ENCODE measurements at regions not wholly inside any gene's neighbourhood (a gene's known extent, or its start where the extent isn't known, plus 50 kb on each side); places are given as distances from the start of the nearest gene placed in this dataset.

DNA sequence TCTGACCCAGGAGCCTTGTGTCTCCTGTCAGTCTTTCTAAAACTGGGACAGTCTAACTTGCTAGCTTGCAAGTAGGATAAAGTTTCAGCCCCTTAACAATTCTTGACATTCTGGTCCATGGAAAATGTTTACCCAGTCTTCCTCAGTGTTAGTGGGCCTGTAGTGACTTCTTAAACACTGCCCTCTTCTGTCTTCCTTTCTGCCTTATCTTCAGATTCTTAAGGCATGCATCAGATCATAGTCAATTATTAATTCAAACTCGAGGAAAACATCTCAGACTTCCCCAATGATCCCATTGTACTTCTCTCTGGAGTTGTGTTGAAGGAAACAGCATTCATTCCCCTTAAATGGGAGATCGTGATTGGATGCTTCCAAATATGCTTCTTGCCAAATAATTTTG is 1199.8 kb downstream of the DTWD2 start:
- no peaks in the 10 kb centered on the region for H3K27me3 Mint-ChIP-seq
- H3K4me3 Mint-ChIP-seq, result no peak overlapping the region
- intact Hi-C loops (cut with micrococcal nuclease), result no loop called here
- no peaks in the 10 kb centered on the region for H3K4me1 Mint-ChIP-seq
- H3K36me3 Mint-ChIP-seq (ENCODE audit: low read depth), result no peaks in the 10 kb centered on the region
- no peak overlapping the region for H3K27ac Mint-ChIP-seq
- no peak for DNase-seq
- no peaks in the 10 kb centered on the region for H3K9me3 Mint-ChIP-seq

DNA sequence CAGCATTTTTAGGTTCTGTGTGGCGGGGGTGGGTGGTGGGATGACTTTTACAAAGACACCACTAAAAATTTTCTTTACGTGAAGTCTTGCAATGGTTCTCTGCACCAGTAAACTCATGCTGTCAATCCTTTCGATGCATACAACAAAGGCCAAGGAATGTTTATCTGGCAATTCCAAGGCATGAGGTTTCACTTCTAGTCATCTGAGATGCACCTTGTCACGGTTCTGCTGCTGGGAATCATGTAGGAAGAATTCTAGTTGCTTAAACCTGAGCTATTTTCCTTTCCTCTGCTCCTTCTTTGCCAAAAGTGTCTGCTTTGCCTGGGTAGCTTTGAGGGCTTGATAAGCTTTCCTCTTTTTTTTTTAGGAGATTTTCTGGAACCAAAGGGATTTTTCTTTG is 1204.5 kb upstream of the SEMA6A start:
- no peak overlapping the region for H3K27ac Mint-ChIP-seq
- H3K36me3 Mint-ChIP-seq (ENCODE audit: low read depth), result no peaks in the 10 kb centered on the region
- H3K27me3 Mint-ChIP-seq, result no peaks in the 10 kb centered on the region
- no peak for DNase-seq
- H3K4me3 Mint-ChIP-seq, result no peak overlapping the region
- intact Hi-C loops (cut with micrococcal nuclease), result no loop called here
- H3K4me1 Mint-ChIP-seq, result no peaks in the 10 kb centered on the region
- peaks cover 12% of the 10 kb centered on the region for H3K9me3 Mint-ChIP-seq

DNA sequence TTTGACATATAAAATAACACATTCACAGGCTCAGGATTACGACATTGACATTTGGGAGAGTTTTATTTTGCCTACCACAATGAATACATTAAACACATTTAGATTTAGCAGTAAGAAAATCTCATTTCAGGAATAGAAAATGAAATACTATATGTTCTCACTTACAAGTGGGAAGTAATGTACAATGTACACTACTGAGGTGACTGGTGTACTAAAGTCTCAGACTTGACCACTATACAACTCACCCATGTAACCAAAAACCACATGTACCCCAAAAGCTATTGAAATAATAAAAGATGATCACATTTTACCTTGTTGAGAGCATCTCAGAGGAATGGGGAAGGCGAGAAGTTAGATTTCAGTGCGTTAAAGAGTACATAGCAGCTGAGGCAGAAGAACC is 1202.4 kb upstream of the SEMA6A start:
- H3K4me3 Mint-ChIP-seq, result no peak overlapping the region
- DNase-seq, result no peak
- no peak overlapping the region for H3K27ac Mint-ChIP-seq
- intact Hi-C loops (cut with micrococcal nuclease), result no loop called here
- H3K36me3 Mint-ChIP-seq (ENCODE audit: low read depth), result no peaks in the 10 kb centered on the region
- H3K27me3 Mint-ChIP-seq, result no peaks in the 10 kb centered on the region
- H3K9me3 Mint-ChIP-seq, result peaks cover 12% of the 10 kb centered on the region
- no peaks in the 10 kb centered on the region for H3K4me1 Mint-ChIP-seq

DNA sequence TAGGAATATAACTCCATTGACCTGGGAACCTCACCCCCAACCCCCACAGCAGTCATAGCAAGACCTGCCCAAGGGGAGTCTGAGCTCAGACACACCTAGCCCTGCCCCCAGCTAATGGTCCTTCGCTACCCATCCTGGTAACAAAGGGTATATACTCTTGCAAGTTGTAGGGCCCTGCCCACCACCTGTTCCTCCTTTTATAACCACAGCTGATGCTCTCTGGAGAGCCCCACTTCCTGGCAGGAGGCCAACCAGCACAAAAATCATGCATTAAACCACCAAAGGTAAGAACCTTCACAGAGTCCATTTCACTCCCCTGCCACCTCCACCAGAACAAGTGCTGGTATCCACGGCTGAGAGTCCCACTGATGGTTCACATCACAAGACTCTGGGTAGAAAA is 1195.3 kb upstream of the SEMA6A start:
- H3K27me3 Mint-ChIP-seq, result no peaks in the 10 kb centered on the region
- no peak overlapping the region for H3K27ac Mint-ChIP-seq
- peaks cover 8% of the 10 kb centered on the region for H3K9me3 Mint-ChIP-seq
- no peaks in the 10 kb centered on the region for H3K36me3 Mint-ChIP-seq (ENCODE audit: low read depth)
- no peaks in the 10 kb centered on the region for H3K4me1 Mint-ChIP-seq
- H3K4me3 Mint-ChIP-seq, result no peak overlapping the region
- intact Hi-C loops (cut with micrococcal nuclease), result no loop called here
- no peak for DNase-seq

DNA sequence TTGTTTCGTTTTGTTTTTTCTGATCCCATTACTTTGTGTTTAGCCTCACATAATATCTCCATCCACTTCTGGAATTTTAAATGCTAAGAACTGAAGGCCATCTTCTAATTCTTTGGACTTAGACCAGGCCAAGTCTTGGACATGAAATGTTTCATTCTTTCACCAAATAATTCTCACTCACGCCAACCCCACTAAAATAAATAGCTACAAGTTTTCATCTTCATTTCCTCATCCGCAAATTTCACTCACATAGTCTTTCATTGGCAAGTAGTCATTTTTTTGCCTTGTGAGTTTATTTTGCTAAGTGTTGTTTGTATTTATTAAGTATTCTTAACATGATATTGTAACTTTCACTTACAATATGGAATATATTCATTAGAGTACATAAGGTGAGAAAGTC is 1188.6 kb upstream of the SEMA6A start:
- DNase-seq, result no peak
- Mint-ChIP-seq H3K4me3 (no peak overlapping the region), H3K9me3 (no peaks in the 10 kb centered on the region), H3K27me3 (no peaks in the 10 kb centered on the region), H3K4me1 (no peaks in the 10 kb centered on the region), H3K27ac (no peak overlapping the region), H3K36me3 (ENCODE audit: low read depth) (no peaks in the 10 kb centered on the region)
- intact Hi-C loops (cut with micrococcal nuclease), result no loop called here

DNA sequence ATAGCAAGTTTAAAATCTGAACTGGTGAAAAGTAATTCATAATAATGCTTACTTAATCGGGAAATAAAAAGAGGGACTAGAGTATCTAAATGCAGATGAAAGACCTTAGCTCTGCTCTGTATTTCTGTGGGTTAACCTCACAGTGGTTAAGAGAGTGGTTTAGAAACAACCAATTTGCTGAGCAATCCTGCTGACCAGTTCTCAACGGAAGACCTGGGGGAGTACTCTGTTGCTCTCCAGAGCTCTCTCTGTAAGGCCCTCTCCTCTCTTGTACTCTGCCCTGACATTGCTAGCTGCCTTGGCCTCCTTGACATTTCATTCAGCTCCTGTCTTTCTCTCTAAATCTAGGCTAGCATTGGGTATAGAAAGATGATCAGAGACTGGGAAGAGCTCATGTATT is 1186.6 kb upstream of the SEMA6A start:
- Mint-ChIP-seq H3K9me3 (no peaks in the 10 kb centered on the region), H3K27ac (no peak overlapping the region), H3K4me1 (no peaks in the 10 kb centered on the region), H3K27me3 (no peaks in the 10 kb centered on the region), H3K4me3 (no peak overlapping the region), H3K36me3 (ENCODE audit: low read depth) (no peaks in the 10 kb centered on the region)
- DNase-seq, result no peak
- intact Hi-C loops (cut with micrococcal nuclease), result no loop called here

DNA sequence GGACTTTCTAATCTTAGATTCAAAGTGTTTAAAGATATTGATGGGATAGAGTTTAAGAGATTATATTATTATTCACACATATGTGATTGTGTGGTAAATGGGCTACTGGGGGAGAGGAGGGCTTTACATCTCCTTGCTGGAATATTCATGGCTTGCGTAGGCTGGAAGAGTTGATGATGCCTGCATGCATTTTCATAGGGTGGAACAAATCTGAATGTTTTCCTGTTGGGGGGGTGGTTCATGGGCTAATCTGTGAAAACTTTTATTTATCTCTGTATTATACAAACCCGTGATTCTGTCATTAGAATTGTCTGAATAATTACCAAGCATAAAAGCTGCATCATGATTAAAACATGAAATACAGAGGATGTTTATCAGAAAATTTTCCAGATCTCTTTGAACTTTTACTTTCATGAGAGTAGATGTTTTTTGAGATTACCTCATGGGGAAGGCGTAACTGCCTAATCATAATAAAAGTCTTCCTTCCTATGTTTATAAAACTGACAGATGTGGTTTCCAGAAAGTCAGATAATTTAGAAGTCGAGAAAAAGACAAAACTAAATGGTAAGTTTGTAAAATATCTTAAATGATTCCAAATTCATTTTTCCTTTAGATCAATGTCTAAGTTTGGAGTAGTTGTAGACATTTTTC is 1185.4 kb upstream of the SEMA6A start:
- Mint-ChIP-seq H3K36me3 (ENCODE audit: low read depth) (no peaks in the 10 kb centered on the region), H3K4me3 (no peak overlapping the region), H3K27ac (no peak overlapping the region), H3K9me3 (no peaks in the 10 kb centered on the region), H3K27me3 (no peaks in the 10 kb centered on the region), H3K4me1 (no peaks in the 10 kb centered on the region)
- intact Hi-C loops (cut with micrococcal nuclease), result no loop called here
- DNase-seq, result no peak

DNA sequence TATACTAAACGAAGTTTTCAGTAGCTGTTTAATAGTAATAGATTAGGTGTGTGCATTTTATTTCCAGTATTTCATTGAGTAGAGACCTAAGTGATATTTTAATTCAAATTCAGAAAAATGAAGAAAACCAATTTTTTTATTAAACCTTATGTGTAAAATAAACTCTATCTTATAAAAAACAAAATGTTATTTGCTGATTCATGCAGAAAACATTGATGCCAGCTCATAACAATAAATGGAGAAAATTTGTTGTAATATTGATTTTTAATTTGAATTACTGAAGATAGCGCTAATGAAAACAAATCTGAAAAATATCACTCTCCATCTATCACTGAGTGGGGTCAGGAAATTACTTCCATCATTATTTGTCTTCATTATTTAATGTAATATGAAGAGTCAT is 1177.8 kb upstream of the SEMA6A start:
- no peaks in the 10 kb centered on the region for H3K4me1 Mint-ChIP-seq
- H3K27me3 Mint-ChIP-seq, result no peaks in the 10 kb centered on the region
- no peaks in the 10 kb centered on the region for H3K36me3 Mint-ChIP-seq (ENCODE audit: low read depth)
- DNase-seq, result no peak
- intact Hi-C loops (cut with micrococcal nuclease), result no loop called here
- no peak overlapping the region for H3K4me3 Mint-ChIP-seq
- no peaks in the 10 kb centered on the region for H3K9me3 Mint-ChIP-seq
- no peak overlapping the region for H3K27ac Mint-ChIP-seq

DNA sequence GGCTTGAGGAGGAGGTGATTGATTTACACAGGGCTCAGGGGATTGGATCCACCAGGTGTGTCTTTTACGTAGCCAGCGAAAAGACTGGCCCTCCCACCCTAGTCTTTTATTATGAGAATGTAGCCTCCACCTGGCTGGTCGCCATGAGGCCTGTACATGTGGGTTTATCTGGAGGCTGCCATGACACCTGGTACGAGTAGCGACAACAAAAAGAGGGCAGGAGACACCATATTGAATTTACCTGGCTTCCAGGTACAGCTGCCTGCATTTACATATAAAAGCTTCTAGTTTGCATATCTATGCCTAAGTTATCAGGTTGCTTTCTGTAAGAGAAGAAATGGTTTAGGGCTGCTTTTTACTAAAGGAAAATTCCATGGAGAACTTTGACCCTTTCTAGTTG is 1173.7 kb upstream of the SEMA6A start:
- no peaks in the 10 kb centered on the region for H3K9me3 Mint-ChIP-seq
- H3K4me3 Mint-ChIP-seq, result no peak overlapping the region
- no peaks in the 10 kb centered on the region for H3K36me3 Mint-ChIP-seq (ENCODE audit: low read depth)
- H3K4me1 Mint-ChIP-seq, result no peaks in the 10 kb centered on the region
- H3K27ac Mint-ChIP-seq, result no peak overlapping the region
- no peak for DNase-seq
- H3K27me3 Mint-ChIP-seq, result no peaks in the 10 kb centered on the region
- intact Hi-C loops (cut with micrococcal nuclease), result no loop called here

DNA sequence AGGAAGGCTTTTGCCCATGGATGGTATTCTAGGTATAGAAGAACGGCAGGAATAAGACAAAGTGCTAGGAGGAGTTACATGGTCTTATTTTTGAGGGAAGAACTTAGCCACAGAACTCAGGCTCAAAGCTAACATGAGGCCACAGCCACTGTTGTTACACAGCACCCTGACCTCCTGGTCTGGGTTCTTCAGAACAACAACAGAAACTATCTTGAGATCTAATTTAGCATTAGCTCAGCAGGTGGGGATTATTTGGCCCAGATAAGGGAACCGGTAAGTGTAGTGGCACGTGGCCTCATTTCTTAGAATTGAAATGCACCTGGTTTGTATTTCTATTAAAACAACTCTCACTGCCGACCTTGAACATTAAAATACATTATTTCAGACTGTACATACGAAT is 1168.7 kb upstream of the SEMA6A start:
- no peaks in the 10 kb centered on the region for H3K9me3 Mint-ChIP-seq
- no peaks in the 10 kb centered on the region for H3K36me3 Mint-ChIP-seq (ENCODE audit: low read depth)
- intact Hi-C loops (cut with micrococcal nuclease), result no loop called here
- H3K27ac Mint-ChIP-seq, result no peak overlapping the region
- H3K4me1 Mint-ChIP-seq, result no peaks in the 10 kb centered on the region
- no peaks in the 10 kb centered on the region for H3K27me3 Mint-ChIP-seq
- DNase-seq, result no peak
- H3K4me3 Mint-ChIP-seq, result no peak overlapping the region

DNA sequence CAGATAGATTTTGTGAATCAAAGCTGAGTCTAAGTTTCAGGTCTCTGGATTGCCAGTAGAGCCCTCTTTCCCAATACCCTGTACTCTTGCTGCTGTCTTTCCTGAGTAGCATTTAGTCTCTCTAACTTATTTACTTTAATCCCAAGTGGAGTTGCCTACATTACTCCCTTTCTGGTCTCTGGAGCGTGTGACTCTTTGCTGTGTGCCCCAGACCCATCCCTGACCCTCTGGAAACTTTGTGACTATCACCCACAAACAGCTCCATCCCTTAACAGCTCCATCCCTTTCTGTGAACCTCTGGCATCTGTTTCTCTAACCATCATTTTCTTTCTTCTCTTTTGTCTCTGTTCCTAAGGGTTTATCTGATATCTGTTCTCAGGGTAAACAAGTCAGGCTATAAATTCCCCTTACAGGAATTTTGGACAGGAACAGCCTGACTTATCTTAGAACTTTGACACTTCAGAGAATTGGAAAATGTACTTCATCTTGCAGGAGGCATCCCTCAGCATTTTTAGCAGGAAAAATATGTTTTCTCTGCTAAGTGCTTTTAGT is 1167.1 kb upstream of the SEMA6A start:
- no peak overlapping the region for H3K27ac Mint-ChIP-seq
- H3K27me3 Mint-ChIP-seq, result no peaks in the 10 kb centered on the region
- no peak for DNase-seq
- H3K4me3 Mint-ChIP-seq, result no peak overlapping the region
- no peaks in the 10 kb centered on the region for H3K4me1 Mint-ChIP-seq
- intact Hi-C loops (cut with micrococcal nuclease), result no loop called here
- no peaks in the 10 kb centered on the region for H3K36me3 Mint-ChIP-seq (ENCODE audit: low read depth)
- no peaks in the 10 kb centered on the region for H3K9me3 Mint-ChIP-seq

DNA sequence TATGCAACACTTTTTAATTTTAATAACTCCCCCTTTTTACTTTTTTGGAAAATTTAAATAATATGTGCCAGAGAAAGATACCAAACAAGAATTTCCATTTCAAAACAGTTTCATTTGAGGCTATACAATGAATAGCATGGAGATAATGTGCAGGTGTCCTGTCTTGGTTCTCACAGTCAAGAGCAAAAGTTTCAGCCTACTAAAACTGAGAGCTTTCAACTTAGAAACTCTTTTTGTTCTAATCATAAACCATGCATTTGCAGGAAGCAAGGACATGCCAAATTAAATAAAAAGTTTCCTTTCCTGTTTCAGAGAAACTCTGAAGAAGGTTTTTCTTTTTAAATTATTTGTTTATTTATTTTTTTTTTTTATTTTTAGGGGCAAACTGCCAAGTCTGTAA is 1165.6 kb upstream of the SEMA6A start:
- DNase-seq, result no peak
- Mint-ChIP-seq H3K4me3 (no peak overlapping the region), H3K4me1 (no peaks in the 10 kb centered on the region), H3K36me3 (ENCODE audit: low read depth) (no peaks in the 10 kb centered on the region), H3K27me3 (no peaks in the 10 kb centered on the region), H3K9me3 (no peaks in the 10 kb centered on the region), H3K27ac (no peak overlapping the region)
- intact Hi-C loops (cut with micrococcal nuclease), result no loop called here

DNA sequence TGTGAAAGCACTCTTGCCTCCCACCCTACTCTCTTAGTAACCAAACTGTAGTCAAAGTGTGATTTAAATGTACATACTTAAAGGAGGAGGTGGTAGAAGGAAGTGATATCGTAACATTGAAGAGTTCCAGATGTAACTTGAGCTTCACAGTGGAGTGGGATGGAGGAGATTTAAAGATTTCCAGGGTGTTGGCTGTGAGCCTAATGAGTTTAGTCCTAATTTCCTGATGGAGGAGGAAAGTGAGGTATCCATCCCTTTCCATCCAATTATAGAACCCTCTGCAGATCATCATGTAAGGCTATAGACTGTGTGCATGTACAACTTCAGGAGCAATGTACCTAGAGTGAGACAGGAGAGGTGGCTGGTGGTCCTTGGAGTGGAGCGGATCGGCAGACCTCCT is 1163.9 kb upstream of the SEMA6A start:
- no peak overlapping the region for H3K27ac Mint-ChIP-seq
- no peak for DNase-seq
- H3K9me3 Mint-ChIP-seq, result no peaks in the 10 kb centered on the region
- no peaks in the 10 kb centered on the region for H3K27me3 Mint-ChIP-seq
- H3K4me3 Mint-ChIP-seq, result no peak overlapping the region
- H3K4me1 Mint-ChIP-seq, result no peaks in the 10 kb centered on the region
- no peaks in the 10 kb centered on the region for H3K36me3 Mint-ChIP-seq (ENCODE audit: low read depth)
- intact Hi-C loops (cut with micrococcal nuclease), result no loop called here

DNA sequence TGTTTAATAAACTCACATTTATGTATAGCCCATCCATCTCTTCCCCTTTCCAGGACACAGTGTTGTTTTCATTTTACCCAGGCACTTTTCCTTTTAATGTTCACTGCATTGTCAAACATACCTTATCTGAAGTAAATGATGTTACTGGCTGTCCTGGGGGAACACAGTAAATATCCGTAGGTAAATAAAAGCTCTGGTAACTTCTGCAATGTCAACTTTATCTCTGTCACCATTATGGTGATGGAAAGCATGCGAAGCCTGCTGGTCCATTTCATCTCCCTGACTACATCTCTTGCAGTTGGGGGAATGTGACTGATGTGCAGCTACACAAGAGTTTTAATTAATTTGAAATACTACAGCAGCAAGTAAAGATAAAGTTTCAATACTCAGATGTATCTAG is 1162.1 kb upstream of the SEMA6A start:
- Mint-ChIP-seq H3K27me3 (no peaks in the 10 kb centered on the region), H3K36me3 (ENCODE audit: low read depth) (no peaks in the 10 kb centered on the region)
- intact Hi-C loops (cut with micrococcal nuclease), result no loop called here

DNA sequence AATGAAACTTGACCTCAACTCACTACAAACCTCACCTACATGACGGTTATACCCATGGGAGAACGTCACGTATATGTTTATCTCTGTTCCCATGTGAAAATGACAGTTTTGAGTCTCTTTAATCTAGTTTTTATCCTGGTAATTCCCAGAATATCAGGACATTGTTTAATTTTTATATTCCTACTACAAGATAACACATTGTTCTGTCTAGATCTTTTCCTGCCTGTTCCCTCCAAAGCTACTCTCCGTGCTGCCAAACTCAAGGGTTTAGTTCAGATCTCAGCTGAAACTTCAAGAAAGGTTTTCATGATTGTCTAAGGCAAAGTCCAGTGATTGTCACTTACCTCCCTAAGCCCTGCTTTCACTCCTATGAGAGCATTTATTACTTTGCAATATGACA is 1159.4 kb upstream of the SEMA6A start:
- Mint-ChIP-seq H3K36me3 (ENCODE audit: low read depth) (no peaks in the 10 kb centered on the region), H3K27ac (no peak overlapping the region), H3K27me3 (no peaks in the 10 kb centered on the region), H3K9me3 (no peaks in the 10 kb centered on the region), H3K4me1 (no peaks in the 10 kb centered on the region), H3K4me3 (no peak overlapping the region)
- intact Hi-C loops (cut with micrococcal nuclease), result no loop called here
- no peak for DNase-seq

More for the DNA sequence above, 1162.1 kb upstream of the SEMA6A start:
- H3K4me3 Mint-ChIP-seq, result no peak overlapping the region
- DNase-seq, result no peak
- no peaks in the 10 kb centered on the region for H3K4me1 Mint-ChIP-seq
- no peak overlapping the region for H3K27ac Mint-ChIP-seq
- H3K9me3 Mint-ChIP-seq, result no peaks in the 10 kb centered on the region

Measured in activated CD4-positive, alpha-beta T cell treated with anti-CD3 and anti-CD28 coated beads, Interleukin-2, amount 10 ng/mL, durations not matched to agents 24 days and 14 days (primary cell).